Fibroblast of villous mesenchyme (primary cell): ENCODE measurements at regions not wholly inside any gene's neighbourhood (a gene's known extent, or its start where the extent isn't known, plus 50 kb on each side); places are given as distances from the start of the nearest gene placed in this dataset.
A peak's percentile ranks its signal among the peaks of the same experiment; 100 is the strongest.

Experiments
- DNase-seq: peaks from one replicate; pipeline ENCODE4 v3.0.0-alpha.2; 2010; ENCODE audit warnings: low read depth
- H3K4me3 ChIP-seq: 2 replicates; pipeline ENCODE4 v1.5.1; 2011; ENCODE audit warnings: low read depth, mild to moderate bottlenecking, low read length
- TF ChIP-seq, protein P1 (sequence below): IDR thresholded peaks from 2 replicates; pipeline ENCODE4 v1.5.1; 2012; ENCODE audit warnings: low read depth, mild to moderate bottlenecking, low read length; ENCODE audit not compliant: insufficient read depth

DNA sequence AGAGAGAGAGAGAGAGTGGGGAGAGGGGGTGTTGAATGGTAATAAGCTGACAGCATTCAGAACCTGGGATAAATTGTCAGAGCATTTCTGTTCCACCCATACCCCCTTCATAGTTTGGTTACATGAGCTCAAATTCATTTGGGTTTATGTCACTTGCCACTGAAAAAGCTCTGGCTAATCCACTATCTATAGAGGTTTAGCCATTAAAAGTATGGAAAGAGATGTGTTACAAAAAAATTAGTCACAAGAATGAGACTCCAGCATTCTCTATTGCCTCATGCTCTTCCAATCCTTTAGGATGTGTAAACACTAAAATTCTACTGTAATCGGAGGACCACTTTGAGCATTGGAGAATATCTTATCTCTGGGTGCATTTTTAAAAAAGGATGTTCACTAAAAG is 297.6 kb upstream of the TCF21 start:
- no peak overlapping the region for H3K4me3 ChIP-seq
- no peak for DNase-seq
- TF ChIP-seq, protein P1, sequence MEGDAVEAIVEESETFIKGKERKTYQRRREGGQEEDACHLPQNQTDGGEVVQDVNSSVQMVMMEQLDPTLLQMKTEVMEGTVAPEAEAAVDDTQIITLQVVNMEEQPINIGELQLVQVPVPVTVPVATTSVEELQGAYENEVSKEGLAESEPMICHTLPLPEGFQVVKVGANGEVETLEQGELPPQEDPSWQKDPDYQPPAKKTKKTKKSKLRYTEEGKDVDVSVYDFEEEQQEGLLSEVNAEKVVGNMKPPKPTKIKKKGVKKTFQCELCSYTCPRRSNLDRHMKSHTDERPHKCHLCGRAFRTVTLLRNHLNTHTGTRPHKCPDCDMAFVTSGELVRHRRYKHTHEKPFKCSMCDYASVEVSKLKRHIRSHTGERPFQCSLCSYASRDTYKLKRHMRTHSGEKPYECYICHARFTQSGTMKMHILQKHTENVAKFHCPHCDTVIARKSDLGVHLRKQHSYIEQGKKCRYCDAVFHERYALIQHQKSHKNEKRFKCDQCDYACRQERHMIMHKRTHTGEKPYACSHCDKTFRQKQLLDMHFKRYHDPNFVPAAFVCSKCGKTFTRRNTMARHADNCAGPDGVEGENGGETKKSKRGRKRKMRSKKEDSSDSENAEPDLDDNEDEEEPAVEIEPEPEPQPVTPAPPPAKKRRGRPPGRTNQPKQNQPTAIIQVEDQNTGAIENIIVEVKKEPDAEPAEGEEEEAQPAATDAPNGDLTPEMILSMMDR = no peak

DNA sequence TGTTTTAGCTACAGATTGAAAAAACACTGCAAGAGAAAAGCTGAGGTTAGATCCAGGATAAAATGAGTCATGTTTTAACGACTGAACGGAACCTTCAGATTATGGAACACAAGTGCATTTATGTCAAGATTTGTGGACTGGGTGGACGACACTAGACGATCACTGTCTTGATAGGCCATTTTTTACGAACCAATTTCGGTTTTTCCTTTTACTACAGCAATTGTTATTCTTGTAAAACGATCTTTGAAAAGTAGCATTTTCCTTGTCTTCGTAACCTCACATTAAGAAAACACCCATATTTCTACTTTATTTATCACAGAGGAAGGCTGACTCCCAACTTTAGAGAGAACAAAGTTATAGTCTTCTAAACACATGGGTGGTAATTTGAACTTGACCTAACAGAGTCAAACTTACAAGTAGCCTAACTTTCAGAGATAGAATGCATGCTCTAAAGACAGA is 294.2 kb upstream of the TCF21 start:
- peak; percentile 75 for DNase-seq
- TF ChIP-seq, protein P1 = no peak
- no peak overlapping the region for H3K4me3 ChIP-seq

DNA sequence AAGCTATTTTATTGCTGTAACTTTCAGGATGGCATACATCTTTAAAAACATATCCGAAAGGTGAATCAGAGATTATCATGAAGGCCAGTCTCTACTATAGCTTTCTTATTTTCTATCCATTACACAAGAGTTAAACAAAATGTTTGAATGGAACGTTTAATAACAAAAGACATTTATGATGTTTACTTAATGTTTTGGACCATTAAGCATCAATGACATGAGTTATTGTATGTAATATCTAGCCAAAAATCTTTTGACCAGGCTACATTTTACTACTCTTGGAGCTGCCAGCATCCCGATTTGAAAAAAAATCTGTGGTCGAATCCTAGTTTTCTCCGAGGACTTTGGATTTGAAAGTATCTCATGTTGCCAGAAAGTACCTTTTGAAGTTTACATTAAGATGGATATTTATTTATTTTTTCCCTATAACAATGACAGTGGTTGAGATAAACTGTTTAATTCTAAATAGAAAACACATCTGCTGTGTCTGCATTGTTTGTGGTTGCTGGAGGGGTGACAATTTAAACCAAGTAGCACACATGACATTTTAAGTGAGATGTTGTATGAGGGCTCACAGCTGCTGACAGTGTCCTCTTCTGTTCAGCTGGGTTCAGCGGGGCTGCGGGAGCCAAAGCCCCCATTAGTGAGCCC is 293.7 kb upstream of the TCF21 start:
- TF ChIP-seq, protein P1 = no peak
- no peak overlapping the region for H3K4me3 ChIP-seq
- peak; percentile 58 for DNase-seq

DNA sequence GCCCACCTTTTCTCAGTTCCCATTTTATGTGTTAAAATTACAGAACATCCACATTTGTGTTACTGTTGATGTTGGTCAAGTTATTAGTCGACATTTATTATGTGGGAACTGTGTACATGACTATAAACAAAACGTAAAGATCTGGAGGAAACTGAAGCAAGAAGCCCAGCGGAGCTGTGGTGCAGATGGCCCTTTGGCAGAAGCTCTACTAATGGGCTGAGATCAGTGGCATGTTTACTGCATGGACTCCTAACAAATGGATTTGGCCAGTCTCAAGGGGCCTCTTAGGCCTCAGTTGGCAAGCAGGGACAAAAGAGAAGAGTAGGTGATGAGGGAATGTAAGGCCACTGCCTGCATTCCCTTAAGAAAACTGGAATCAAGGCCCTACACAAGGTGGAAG is 282.1 kb upstream of the TCF21 start:
- peak; percentile 60 for DNase-seq
- TF ChIP-seq, protein P1 = no peak
- no peak overlapping the region for H3K4me3 ChIP-seq

DNA sequence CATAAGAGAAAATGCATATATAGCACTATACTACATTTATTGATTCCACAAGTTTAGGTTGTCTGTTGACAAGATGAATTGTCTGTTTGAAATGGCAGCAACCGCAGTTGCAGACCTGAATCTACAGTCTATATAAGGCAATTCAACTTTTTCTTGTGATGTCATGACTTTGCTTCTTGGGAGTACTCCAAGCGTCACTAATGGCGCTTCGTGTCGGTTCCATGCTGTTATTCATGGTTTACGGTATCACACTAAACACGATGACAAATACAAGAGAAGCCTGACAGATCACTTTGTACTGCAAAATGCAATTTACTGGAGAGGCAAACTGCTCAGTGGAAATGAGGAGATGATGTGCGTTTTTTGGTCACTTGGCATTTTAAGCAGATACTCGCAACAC is 280.3 kb upstream of the TCF21 start:
- no peak overlapping the region for H3K4me3 ChIP-seq
- no peak for DNase-seq
- TF ChIP-seq, protein P1 = no peak

DNA sequence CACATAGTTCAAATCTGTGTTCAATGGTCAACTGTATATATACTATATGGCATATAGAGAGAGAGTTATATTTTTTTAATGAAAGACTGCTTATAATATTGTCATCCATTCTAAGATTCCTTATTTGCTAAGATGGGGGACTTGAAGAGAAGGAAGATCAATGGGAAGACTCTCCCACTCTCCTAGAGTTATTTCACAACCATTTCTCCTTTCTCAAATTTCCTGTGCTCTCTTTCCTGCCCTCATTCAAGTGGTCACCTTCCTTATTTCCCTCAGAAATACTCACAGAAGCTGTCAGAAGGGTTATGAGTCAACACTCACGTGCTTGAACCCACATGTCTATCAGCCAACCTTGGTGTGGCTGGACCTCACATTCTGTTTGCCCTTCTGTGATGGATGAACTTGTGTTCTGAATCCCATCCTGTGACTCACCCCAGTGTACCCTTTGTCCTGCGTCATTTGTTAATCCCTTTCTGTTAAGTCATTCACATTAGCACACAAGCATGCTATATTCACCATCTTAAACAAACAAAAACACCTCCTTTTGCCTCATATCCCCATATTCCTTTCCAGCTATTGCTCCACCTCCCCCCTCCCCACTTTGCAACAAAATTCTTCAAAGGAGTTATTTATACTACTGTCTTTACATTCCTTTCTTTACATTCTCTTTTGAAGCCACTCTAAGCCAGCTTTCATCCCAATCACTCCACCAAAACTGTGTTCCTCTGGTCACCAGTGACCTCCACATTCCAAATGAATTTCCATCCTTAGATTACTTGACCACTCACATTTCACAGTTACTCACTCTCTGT is 279.3 kb upstream of the TCF21 start:
- TF ChIP-seq, protein P1 = no peak
- H3K4me3 ChIP-seq = no peak overlapping the region
- peak; percentile 99 for DNase-seq
